IMR-90 (cell line): ENCODE measurements at regions not wholly inside any gene's neighbourhood (a gene's known extent, or its start where the extent isn't known, plus 50 kb on each side); places are given as distances from the start of the nearest gene placed in this dataset.

Experiments
- BHLHE40 ChIP-seq: fragments of 150-350 bp; IDR thresholded peaks from 2 replicates; pipeline ENCODE4 v1.6.1; 2016; ENCODE audit warnings: mild to moderate bottlenecking, low read depth, low read length
- CEBPB ChIP-seq: IDR thresholded peaks from 2 replicates; pipeline ENCODE4 v1.6.1; 2012; ENCODE audit warnings: low read depth, low read length, improper control_type of control experiment
- CTCF ChIP-seq: conservative IDR thresholded peaks from 2 replicates; pipeline ENCODE4 v1.5.1; 2012; ENCODE audit warnings: mild to moderate bottlenecking, low read depth, low read length, improper control_type of control experiment
- ELK1 ChIP-seq: fragments of 150-350 bp; IDR thresholded peaks from 2 replicates; pipeline ENCODE4 v1.6.1; 2016; ENCODE audit warnings: low read depth, mild to moderate bottlenecking, low read length, moderate library complexity, borderline replicate concordance
- MXI1 ChIP-seq: IDR thresholded peaks from 2 replicates; pipeline ENCODE4 v1.6.1; 2012; ENCODE audit warnings: low read depth, mild to moderate bottlenecking, low read length, moderate library complexity, borderline replicate concordance
- POLR2A ChIP-seq: IDR thresholded peaks from 2 replicates; pipeline ENCODE4 v1.6.1; 2012; ENCODE audit warnings: mild to moderate bottlenecking, low read depth, low read length
- RAD21 ChIP-seq: IDR thresholded peaks from 2 replicates; pipeline ENCODE4 v1.6.1; 2012; ENCODE audit warnings: low read length, improper control_type of control experiment
- SMC3 ChIP-seq: fragments of 150-350 bp; IDR thresholded peaks from 2 replicates; pipeline ENCODE4 v1.6.1; 2016; ENCODE audit warnings: low read depth, mild to moderate bottlenecking, antibody characterized with exemption, low read length, moderate library complexity
- USF2 ChIP-seq: fragments of 150-350 bp; IDR thresholded peaks from 2 replicates; pipeline ENCODE4 v1.6.1; 2017; ENCODE audit warnings: mild to moderate bottlenecking, antibody characterized with exemption, low read length, low read depth

GRCh38 chr4:133059117-133059516, 90.0 kb upstream of the PCDH10 start:
- TF ChIP-seq CTCF (no peak), USF2 (no peak), POLR2A (no peak), ELK1 (no peak), RAD21 (no peak), BHLHE40 (no peak), SMC3 (no peak), MXI1 (no peak), CEBPB (no peak)
